GM18909 (cell line): ENCODE measurements at regions not wholly inside any gene's neighbourhood (a gene's known extent, or its start where the extent isn't known, plus 50 kb on each side); places are given as distances from the start of the nearest gene placed in this dataset.

Experiments
- ATAC-seq: cut with Tn5 transposase; IDR thresholded peaks from one replicate; pipeline ENCODE4 v1.9.1; 2021; ENCODE audit warnings: mild to moderate bottlenecking; ENCODE audit not compliant: unreplicated experiment, poor library complexity

DNA sequence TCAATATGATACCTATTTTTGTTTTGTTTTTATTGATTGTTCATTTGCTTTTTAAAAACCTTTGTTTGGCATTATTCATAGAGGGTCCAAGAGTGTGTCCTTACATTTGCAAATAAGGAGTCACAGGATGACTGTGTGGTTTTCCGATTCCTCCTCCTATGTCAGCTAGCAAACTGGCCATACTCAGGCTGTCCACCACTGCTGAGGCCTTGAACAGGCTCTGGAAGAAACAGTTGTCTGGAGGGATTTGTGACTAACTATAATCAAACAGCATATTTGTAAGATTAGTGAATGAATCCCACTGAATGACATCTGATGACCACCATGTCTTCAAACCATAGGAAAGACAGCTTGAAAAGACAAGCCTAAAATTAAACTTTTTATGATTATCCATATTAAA, 423.4 kb upstream of the ATP11B start:
- no peak for ATAC-seq

DNA sequence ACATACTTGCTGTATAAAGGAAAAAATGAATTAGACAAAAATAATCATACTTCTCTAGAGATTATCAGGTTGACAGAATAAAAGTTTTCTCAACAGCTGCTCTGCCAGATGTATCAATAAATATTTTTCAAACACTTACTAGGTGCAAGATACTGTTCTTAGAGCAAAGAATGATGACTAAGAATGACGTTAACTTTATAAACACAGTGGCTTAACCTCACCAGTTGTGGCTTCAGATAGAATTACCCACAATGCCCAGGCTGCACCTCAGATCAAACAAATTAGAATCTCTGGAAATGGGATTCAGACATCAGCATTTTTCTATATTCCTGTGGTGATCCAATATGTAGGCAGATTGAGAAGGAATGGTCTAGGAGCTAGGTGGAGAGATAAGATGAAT, 422.4 kb upstream of the ATP11B start:
- ATAC-seq = no peak

DNA sequence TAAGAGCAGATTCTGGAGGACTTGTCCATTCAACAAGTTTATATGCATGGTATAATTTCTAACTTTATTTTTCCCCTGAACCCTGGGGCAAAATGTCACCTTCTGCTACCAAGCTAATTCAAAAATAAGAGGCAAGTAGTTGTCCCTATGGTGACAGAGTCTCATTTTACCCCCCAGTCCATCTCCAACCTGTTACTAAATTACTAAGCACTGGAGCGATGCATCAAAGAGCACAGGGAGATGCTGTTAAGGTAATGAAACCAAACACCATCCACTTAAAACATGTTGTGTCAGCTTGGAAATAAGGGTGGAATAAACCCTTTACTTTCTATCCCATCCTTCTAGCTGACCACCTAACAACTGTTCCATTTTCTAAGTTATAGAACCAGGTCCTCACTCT, 417.4 kb upstream of the ATP11B start:
- no peak for ATAC-seq

DNA sequence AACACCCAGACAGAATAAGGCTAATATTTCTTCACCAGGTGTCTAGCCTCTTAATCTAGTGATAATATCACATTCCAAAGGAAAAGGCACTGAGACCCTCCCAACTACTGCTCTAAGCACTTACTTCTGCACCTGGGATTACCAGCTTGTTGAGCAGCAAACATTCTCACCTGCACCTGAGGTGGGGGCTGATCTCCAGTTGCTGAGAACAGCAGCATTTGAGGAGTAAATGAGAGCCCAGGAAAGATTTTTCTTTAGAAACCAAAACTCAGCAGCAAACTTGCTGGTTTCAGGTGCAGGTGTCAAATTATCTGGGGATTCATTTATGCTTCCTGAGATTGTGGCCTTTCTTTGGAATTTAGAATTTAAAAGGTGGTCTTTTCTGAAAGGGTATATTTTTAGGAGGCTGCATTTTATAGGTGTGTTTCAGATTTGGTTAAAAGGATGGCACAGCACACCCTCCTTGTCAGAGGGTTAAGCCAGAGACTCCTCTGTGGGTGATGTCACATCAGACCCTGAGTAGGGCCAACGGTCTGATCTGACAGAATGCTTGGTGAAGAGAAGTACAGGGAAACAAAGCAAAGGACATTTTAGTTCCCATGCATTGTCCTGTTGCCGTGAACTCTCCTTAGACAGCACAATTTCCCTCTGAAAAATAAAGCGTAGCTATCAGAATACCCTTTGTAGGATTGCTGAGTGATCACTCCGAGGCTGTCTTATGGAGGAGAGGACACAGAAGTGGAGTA, 411.0 kb upstream of the ATP11B start:
- ATAC-seq = no peak

DNA sequence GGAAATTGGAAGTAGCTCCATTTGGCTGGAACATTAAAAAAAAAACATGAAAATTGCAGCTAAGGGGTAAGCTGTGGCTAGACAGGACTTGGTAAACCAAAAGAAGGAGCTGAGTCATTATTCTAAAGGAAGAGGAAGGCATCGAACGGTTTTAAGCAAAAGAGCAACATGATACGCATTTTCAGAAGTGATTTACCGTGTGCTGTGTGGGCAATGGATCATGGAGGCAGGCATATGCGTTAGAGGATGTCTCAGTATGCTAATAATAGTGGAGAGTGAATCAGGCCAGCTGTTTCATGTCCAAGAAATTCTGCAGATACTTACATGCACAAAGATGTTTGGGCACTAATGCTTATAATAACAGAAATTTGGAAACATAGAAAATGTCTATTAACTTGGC, 409.1 kb upstream of the ATP11B start:
- ATAC-seq = no peak

DNA sequence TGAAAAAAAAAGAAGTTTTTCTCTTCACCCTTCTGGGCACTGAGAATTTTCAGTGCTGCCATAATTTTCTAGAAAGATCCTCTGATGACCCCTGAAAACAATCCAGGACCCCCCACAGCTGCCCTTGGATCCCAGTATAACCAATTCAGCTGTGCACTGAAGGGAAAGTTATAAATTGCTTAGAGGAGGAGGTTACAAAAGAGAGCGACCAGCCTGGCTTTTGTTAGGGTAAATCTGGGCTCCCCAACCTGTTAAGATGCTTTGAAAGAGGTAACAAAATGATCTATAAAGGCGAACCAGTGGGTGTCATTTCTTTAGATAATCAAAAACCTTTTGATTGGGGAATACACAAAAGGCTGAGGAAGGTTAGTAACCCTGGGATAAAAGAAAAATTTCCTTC, 407.9 kb upstream of the ATP11B start:
- ATAC-seq = no peak

DNA sequence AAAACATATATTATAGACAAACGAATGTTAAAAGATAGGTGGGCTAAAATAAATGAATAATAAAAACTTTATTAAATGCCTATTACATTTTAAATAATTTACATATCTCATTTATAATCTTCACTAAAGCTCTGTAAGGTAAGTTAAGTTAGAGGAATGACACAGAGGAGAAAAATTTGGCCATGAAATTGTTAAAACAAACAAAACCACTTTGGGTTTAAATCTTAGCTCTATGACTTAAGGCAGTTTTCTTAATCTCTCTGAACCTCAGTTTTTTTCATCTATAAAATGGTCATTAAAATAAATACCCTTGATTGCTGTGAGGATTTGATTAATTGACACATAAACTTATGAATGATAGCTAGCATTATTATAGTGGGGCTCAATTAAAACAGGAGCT, 404.8 kb upstream of the ATP11B start:
- ATAC-seq = no peak

DNA sequence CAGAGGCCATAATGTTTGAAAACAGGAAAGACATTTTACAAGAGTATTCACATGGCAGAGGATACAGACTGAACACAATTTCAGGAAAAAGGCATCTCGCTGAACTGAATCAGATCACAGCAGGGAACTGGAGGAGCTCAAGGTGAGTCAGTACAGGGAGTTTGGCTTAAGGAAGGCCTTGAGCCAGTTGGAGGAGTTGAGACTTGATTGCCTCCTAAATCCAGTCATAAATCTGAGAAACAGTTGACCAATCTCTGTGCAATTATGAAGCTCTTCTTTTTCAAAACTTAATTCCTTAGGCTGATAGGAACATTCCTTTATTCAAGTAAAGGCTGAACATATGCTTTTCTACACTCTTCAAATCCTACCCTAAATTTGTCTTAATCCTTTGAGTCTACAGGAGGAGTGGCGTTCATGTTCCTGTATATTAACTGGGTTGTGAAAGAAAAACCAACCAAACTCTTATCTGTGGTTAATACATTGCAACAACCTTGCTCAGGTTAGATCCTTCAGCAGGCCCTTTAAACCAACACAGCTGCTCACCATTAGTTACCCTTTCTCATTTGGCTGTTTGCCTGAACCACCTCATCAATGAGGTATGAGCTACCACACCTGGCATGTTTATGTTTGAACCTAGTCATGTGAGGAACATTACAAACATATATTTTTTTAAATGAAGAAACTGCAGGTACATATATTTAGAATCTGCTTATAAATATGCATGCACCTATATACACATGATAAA, 404.1 kb upstream of the ATP11B start:
- ATAC-seq = no peak

DNA sequence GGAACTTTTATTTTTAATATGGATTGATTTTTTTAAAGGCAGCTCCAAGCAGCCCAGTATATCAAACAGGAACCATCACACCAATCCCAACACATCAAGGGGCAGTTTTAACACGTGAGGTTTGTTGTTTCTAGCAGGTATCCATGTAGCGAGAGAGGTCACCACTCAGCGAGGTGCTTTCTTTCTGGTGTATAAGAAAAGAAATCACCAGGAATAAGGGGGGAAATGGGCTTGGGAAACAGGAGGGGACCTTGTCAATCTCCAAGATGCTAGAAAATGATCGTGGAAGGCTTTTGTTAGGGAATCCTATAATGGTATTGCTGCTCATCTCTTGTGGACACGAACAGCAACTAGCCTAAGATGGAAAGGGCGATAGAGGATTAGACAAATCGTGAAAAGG, 402.9 kb upstream of the ATP11B start:
- ATAC-seq = no peak

DNA sequence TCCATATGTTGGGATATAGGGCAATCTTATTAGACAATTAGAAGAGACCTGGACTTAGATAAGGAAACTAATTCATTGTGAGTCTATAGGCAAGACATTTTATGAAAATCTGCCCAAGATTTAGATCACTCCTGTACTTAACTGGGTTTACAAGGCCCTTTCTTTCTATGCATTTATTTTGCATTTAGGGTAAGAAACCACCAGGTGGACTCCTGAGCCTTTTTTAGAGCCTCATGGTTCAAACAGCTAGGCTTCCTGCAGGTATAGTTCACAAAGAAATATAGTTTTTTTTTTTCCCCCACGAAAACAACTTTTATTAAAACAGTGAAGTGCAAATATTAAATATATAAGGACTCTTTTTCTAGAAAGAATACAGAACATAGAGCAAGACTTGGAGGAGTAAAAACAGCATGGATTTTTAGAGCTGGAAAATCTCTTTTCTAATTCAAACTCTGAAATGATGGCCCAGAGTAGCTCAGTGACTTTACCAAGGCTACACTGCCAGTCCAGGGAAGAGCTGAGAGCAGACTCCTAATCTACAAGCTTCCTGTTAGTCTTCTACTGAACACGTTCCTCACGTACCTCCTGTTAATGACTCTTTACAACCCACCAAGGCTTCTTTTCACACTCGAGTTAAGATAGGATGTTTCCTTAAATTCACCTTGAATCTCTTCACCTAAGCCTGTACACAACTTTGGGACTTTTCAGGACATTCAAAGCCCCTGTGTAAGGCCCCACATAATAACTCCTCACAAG, 400.9 kb upstream of the ATP11B start:
- ATAC-seq = no peak

DNA sequence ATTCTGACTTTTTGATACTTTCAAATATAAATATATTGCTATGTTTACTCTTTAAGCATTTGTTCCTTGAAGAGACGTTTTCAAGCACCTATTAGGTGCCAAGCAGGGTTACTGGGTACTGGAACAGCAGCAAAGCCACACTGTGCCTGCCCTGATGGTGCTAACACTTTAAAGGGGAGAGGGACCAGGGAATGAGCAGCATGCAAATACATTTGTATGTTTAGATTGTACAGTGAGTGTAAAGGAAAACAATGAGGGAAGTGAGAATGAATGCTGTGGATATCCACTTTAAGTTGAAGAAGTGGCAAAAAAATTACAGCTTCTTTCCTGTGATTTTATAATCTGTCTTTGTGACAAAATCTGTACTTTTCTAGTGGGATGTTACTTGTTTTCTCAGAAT, 400.2 kb upstream of the ATP11B start:
- no peak for ATAC-seq

DNA sequence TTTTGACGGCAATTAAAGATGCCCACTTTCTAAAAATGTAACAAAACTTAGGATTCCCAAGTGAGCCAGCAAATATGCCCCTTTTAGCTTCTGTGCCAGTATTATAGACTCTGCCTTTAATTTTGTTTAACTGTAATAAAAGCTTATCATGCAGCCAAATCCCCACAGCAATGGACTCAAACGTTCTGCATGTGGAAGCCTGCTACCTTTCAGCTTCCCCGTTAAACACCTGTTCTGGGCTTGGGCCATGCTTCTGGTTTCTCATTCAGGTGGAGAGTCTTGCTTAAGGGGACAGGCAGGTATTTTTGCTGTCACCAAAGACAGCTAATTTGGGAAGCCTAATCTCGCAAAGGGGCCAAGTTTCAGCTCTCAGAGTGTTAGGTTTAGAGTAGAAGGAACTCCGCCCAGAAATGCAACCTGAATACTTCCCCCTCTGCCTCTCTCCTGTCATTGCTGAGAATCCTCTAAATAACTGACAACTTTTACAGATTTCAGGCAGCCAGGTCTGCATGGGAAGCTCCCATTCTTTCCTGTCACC, 399.4 kb upstream of the ATP11B start:
- no peak for ATAC-seq

DNA sequence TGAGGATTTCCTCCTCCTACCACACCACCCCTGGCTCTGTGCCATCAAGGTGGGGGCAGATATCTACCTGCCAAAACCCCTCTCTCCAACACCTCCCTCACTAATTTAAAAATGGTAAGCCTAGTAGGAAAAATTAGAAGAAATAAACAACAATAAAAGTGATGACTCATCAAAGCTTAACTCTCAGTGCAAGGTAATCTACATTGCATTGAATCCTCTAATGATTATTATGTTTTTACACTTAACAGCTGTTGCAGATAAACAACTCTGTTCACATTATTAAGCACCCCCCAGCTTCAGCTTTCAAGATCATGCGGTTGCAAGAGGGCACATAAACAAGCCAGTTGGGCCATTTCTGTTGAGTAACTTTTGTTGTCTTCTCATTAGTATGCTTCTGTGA, 396.1 kb upstream of the ATP11B start:
- no peak for ATAC-seq

DNA sequence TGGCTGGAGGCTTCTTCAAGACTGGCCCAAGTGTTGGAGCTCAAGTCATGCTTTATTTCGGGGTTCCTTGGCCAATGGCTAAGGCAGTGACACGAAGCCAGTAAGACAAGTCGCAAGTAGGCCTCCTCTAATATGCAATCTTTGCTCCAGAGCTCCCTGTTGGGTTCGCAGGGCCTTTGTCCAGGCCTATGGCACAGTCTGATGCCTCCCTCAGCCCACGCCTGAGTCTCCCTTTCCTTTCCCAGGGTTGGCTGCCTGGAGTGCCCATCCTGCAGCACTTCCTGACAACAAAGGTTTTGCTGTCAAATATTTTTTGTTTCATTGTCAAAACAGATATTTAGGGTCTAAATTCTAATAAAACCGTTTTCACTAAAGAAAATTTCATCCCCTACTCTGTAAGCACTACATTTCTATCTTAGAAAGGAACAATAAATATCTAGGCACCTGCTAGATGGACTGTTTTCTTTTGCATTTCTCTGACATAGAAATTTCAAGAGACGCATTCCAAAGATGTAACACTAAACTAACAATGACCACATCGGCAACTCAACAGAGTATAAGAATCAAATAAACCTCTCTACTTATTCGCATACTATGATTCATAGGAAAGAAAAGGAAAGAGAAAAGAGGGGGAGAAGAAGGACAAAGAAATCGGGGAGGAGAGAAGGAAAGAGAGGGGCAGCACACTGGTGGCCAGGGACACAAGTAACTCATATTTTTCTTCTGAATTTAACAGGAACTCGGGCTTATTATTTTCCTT, 393.1 kb upstream of the ATP11B start:
- no peak for ATAC-seq

DNA sequence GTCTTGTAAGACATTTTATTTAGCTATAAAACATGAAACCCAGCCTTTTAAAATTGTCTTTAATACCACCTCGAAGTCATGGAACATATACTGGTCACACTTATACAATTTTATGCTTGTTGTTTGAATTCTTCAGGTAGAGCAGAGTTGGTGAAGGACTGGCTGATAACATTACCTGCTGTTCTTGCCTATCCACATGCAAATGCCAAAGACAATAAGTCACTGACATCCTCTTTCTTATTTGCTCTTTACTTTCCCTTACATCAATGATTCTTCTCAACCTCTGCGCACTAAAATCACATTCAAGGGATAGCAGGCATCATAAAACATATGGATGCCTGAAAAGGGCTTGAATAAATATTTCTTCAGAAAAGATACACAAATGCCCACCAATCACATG, 392.5 kb upstream of the ATP11B start:
- no peak for ATAC-seq

DNA sequence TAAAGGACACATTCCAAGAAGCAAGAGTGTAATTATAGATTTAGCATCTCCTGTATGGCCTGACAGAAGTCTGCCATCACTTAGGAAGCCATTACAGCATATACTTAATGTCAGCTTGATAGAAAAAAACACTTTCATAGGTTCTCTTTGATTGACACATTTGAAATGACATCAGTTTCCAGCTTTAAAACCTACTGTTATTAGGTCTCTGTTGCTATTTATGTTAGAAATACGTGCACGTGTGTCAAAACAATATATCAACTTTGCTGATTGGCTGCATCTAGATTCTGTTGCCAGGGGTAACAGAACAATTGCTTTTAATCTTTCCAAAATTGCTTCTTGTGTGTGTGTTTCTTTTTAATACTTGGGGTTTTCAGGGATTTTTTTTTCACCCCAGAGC, 389.3 kb upstream of the ATP11B start:
- ATAC-seq = no peak

DNA sequence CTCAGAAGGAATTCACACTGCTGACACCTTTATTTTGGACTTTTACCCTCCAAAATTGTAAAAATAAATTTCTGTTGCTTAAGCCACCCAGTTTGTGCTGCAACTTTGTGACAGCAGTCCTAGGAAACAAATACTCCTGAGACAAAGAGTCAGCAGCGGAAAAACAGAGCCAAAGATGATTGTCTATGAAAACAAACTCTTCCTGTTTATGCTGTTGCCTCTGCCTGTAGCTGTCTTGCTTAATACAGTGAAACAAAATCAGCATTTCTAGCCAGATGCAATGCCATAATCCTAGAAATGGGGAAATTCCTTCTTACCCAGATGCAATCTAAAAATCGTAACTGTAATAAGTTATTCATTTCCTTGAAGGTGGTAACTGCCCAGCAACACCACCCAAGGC, 387.5 kb upstream of the ATP11B start:
- ATAC-seq = no peak

DNA sequence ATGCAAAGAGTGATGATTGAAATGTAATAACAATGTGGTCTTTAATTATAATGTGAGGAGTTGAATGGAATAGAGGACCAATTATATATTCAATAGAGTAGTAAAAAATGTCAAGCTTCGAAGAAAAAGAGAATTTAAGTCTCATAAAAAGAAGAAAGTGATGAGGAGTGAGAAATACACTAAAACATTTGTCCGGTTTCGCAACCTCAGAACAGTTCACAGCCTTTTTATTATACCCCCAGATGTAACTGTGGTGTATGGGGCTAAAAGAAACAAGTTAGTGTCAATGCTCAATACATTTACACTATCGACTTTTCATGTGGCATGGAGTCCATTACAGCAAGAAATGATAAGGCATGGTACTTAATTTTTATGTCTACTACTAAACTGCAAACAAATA, 386.5 kb upstream of the ATP11B start:
- no peak for ATAC-seq

DNA sequence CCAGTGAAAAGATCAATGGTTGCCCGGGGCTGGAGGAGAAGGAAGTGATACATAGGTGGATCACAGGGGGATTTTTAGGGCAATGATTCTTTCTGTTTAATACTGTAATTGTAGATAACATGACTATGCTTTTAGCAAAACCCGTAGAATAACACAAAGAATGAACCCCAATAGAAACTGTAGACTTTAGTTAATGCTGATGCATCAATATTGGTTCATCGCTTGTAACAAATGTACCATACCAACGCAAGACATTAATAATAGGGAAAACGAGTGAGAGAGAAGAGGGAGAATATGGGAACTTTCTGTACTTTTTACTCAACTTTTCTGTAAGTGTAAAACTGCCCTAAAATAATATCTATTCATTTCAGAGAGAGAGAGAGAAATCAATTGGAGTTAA, 383.3 kb upstream of the ATP11B start:
- ATAC-seq = no peak

DNA sequence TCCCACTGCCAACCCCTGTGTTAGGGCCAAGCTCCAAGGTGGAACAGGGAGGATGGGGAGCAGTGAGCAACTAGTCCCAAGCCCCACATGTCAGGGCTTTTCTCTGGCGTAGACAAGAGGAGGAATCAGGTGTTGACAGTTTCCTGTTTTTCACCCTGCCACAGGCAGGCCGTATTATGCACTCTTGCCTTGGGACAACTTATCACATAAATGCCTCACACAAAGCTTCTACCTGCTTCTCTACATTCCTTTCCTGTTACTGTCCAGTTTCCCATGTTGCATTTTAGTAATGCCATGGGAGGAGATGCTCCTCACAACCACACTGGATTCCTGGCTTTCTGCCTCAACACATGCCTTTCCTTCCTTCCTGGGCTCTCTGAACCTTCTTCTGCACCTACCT, 381.2 kb upstream of the ATP11B start:
- no peak for ATAC-seq
